GM12892 (cell line): ENCODE measurements at regions not wholly inside any gene's neighbourhood (a gene's known extent, or its start where the extent isn't known, plus 50 kb on each side); places are given as distances from the start of the nearest gene placed in this dataset.

Experiments
- POLR2A ChIP-seq: IDR thresholded peaks from 2 replicates; pipeline ENCODE4 v1.6.1; 2011; ENCODE audit warnings: low read depth, low read length, control low read depth
- POLR2AphosphoS5 ChIP-seq: IDR thresholded peaks from 2 replicates; pipeline ENCODE4 v1.6.1; 2011; ENCODE audit warnings: low read depth, low read length, control low read depth
- TAF1 ChIP-seq: IDR thresholded peaks from 2 replicates; pipeline ENCODE4 v1.6.1; 2011; ENCODE audit warnings: low read depth, mild to moderate bottlenecking, control low read depth, low read length, borderline replicate concordance

GRCh38 chr15:77838595-77838994, 205.9 kb upstream of the LINGO1 start:
- TF ChIP-seq TAF1 (no peak), POLR2AphosphoS5 (no peak), POLR2A (no peak)
